GM21717 (cell line): ENCODE measurements at regions not wholly inside any gene's neighbourhood (a gene's known extent, or its start where the extent isn't known, plus 50 kb on each side); places are given as distances from the start of the nearest gene placed in this dataset.
"Not testable (repeated sequence)": the region's sequence is repeated elsewhere in the genome, so short reads cannot be mapped to it uniquely, and the experiment has no call there.

Source experiments
- ATAC-seq: cut with Tn5 transposase; IDR thresholded peaks from one replicate; pipeline ENCODE4 v1.9.1; 2021; ENCODE audit warnings: mild to moderate bottlenecking, moderate library complexity; ENCODE audit not compliant: unreplicated experiment

DNA sequence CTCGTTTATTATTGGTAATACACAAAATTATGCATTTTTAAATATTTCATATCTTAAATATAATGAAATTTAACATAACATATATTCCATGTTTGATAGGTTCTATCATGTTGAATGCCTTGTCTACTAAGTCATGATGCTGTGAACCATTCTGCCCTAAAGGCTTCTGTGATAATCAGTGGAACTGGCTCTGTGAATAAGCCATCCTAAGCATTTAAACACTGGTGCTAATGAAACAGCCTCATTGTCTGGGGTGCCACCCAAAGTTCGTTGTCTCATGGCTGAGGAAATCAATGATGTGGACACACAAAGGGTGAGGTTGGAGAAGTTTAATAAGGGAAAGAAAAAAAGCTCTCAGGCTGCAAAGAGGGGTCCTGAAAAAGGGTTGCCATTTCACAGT lies 264.7 kb upstream of the ZRANB2 start:
- ATAC-seq = no peak

GRCh38 chr1:71343686-71344416 lies 263.0 kb upstream of the ZRANB2 start:
- no peak for ATAC-seq

DNA sequence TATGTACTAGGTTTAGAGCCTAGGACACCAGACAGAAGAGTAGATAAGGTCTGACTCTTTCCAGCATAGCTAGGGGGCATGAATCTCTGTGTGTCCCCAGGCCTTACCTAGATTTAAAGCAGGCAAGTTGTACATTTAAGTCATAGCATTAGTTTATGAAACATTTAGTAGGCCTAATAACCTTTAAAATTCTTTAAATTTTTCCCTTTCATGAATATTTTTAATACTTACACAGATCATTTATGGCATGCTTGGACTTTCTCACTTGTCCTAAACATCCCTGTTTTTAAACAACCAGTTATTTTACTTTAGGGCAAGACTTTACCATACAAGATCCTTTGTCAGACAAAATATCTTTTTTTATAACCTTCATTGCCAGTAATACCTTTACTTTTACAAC lies 258.4 kb upstream of the ZRANB2 start:
- no peak for ATAC-seq

DNA sequence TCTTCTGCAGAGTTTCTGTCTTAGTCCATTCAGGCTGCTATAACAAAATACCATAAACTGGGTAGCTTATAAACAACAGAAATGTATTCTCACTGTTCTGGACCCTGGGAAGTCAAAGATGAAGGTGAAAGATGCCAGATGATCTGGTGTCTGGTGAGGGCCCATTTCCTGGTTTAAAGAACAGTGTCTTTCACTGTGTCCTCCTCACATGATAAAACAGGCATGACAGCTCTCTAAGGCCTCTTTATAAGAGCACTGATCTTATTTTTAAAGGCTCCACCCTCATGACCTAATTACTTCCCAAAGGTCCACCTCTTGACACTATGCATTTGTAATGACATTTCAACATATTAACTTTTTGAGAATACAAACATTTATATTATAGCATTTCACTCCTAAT lies 250.2 kb upstream of the ZRANB2 start:
- no peak for ATAC-seq

DNA sequence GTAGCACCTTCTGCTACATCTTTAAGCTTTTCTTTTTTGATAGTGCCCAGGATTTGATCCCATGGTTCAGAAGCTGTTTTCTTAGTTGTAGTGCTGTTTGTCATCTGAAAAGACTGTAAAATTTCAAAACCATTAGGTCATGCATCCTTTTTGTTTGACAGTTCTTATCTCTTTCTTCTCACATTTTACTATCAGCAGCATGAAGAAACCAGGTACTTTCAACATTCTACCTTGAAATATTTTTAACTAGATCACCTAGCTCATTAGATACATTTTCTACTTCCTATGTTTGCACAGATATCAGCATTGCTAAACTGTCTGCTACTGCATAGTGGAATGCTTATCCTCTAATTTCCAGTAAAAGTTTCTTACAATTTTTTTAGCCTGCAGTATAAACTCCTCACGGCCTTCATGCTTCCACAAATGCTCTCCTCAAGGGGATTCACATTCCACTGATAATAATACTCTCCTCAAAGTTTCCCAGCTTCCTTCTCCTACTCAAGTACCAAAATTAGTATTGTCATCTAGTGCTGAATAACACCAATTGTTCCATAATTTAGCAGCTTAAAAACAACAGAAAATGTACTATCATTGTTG lies 243.9 kb upstream of the ZRANB2 start:
- no peak for ATAC-seq

GRCh38 chr1:71312545-71312944 lies 231.7 kb upstream of the ZRANB2 start:
- no peak for ATAC-seq

DNA sequence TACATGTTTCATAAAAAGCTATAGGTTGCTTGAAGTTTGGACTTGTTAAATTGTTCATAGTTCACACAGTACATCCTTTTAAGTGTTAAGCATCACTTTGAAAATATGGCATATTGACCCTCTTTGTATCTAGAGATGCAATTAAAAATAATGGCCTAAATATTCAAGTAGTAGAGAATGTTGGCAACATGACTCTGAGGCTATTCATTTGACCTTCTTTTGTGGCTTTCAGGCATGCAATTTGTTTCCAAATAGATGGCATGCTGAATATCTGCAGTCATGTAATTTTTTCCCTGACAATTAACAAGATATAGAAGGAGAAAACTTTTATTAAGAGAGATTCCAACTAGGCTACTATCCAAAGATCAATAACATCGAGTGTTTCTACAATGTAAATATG lies 230.5 kb upstream of the ZRANB2 start:
- no peak for ATAC-seq

DNA sequence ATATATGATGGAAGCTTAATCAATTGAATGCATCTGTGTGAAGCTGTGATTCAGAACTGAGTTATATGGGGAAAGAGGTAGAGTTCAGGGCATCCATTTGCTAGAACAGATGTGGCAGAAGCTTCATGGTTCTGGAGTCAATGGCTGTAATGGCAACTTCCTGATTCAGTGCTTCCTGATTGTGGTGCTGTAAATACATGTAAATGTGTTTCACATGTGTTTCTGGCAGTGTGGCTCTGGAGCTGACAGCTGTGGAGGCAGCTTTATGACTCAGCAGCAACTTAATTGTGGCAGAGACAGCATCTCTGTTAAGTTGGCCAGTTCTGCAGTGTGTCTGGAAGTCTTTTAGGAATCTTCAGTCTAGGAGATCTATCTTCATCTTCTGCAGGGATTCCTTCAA lies 226.6 kb upstream of the ZRANB2 start:
- peak; percentile 89 for ATAC-seq

DNA sequence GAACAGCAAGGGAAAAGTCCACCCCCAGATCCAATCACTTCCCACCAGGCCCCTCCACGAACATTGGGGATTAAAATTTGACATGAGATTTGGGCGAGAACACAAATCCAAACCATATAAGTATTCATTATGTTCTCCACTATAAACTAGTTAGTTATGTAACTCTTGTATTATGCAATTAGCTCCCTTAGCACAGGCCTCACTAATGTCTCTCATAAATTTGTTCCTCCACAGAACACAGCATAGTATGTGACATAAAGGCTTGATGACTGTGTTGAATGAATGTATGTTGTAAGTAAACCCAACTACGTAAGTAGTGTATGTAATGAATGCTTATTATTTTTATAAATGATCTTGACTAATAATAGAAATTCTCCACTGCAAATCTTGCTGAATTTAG lies 223.3 kb upstream of the ZRANB2 start:
- ATAC-seq = no peak

GRCh38 chr1:71303617-71304041 lies 222.8 kb upstream of the ZRANB2 start:
- ATAC-seq = no peak

DNA sequence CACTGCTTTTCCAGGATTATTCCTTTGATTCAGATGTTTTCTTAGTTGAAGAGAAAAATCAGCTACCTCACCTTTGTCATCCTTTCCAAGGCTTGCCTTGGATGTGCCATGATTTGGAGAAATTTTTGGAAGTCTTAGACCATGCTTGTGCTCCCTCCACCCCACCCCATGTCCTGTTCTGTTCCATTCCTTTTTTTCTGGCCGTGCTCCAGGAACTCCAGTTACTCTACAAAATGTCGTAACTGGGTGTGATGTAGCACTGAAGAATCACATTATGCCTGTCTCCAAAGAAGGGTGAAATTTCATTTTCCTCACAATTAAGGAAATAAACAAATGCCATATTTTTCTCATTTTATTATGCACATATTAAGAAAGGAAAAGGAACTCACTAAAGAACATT lies 217.8 kb upstream of the ZRANB2 start:
- no peak for ATAC-seq

GRCh38 chr1:71296551-71297134 lies 215.8 kb upstream of the ZRANB2 start:
- ATAC-seq = no peak

GRCh38 chr1:71295350-71295749 lies 214.5 kb upstream of the ZRANB2 start:
- ATAC-seq = no peak

- no peak for ATAC-seq
Measured at GRCh38 chr1:71294178-71294577, 213.3 kb upstream of the ZRANB2 start.

DNA sequence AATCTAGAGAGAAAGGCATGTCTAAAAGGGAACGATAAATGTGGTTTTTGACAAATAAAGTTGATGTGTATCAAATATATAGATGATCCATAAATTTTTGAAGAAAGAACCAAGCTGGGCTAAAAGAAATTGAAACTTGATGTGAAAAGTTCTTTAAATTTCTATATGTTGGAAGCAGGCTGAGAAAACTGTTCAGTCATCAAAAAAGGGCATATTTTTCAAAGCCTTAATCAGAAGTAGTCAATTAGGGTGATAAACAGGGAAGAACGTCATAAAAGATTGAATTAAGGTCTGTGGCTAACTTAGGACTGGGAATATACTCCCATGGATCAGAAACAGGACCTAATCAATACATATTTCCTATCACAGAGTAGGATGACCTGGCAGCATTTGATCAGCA lies 211.4 kb upstream of the ZRANB2 start:
- ATAC-seq = no peak

GRCh38 chr1:71290506-71291237 lies 209.8 kb upstream of the ZRANB2 start:
- ATAC-seq = not testable (repeated sequence)

- no peak for ATAC-seq
Measured at GRCh38 chr1:71285529-71285928, 204.7 kb upstream of the ZRANB2 start.

DNA sequence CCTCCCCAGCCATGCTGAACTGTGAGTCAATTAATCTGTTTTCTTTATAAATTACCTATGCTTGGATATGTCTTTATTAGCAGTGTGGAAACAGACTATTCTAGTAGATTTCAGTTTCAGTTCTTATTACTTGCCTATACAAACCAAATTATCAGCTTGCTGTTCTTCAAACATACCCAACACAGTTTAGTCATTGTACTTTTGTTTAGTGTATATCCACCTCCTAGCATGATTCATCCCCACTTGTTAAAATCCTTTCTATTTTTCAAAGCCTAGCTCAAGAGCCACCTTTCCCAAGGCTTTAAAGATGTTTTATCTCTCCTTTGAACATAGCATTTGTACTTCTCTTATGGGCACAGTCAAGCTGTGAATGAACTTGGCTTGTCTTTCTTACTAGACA lies 195.6 kb upstream of the ZRANB2 start:
- ATAC-seq = no peak

GRCh38 chr1:71273334-71273733 lies 192.5 kb upstream of the ZRANB2 start:
- no peak for ATAC-seq

- ATAC-seq = no peak
Measured at GRCh38 chr1:71270394-71270915, 189.6 kb upstream of the ZRANB2 start.

DNA sequence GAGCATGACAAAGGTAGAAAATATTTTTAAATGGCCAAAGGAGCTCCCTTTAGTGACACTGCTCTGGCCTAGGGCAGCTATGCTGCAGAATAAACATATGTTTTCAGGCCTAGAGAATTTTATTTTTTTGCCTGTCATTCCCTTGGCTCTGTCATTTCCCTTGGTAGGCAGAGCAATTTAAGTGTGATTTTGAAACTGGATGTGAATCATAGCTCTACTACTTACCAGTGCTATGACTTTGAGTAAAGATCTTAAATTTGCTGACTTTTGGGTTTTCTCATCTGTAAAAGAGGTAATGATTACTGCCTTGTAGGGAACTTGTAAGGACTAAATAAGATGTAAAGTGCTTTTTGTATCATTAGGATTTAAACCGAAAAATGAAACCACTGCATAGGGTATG lies 189.0 kb upstream of the ZRANB2 start:
- no peak for ATAC-seq

DNA sequence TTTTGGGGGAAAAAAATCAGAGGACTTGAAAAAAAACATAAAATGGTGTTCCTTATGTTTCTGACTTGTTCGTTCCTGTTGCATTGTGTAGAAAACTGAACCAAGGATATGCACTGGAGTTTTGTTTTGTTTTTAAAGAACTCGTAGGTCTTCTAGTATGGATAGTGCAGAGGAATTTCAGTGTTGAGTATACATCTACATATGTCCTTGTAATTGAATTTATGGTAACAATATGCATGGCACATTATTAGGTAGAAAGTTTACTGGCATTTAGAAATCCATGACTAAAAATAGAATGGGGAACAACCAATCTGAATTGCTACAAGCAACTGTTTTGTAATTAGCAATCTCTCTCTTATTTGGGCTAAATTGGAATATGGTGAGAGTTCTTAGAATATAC lies 188.3 kb upstream of the ZRANB2 start:
- ATAC-seq = no peak
